ENCODE measurements at regions not wholly inside any gene's neighbourhood (a gene's known extent, or its start where the extent isn't known, plus 50 kb on each side); places are given as distances from the start of the nearest gene placed in this dataset.

DNA sequence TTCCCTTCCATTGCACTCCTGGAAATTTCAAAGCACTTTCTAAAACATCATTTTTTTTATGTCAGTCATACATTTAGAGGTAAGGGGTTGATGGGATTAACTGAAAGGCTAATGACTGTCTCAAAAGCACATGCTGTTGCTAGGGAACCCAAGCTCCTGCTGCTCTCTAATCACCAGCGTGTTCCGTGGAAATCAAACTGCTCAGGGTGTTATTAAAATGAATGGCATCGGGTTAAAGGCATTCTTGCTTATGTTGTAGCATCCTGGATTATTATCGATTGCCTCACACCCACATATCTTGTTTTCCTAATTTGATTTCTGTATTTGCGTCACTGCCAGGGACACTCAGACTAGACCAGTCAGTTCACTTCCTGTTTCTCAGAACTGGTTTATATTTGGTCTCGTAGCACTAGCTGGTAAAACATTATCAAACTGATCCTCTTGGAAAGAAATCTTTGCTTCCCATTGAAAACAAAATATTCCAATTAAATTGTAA is 216.5 kb upstream of the MKLN1 start:
- DNase-seq, result peak; percentile 44 to 50

DNA sequence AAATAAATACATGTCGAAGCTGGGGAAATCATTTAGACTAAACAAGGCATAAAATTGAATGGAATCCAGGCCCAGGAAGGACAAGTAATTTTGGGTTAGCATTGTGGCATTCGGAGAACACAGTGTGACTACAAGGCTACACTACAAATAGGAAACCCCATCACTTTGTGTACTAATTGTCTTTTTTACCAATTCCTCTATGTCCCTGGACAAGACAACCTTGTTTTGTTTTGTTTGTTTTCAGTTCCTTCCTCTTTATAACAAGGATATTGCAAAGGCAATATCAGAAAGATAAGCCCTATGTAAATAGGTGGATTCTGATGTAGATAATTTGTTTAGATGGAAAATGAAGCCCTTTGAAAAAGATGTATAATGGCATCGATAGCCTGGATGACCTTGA is 215.9 kb upstream of the MKLN1 start:
- no peak for DNase-seq

DNA sequence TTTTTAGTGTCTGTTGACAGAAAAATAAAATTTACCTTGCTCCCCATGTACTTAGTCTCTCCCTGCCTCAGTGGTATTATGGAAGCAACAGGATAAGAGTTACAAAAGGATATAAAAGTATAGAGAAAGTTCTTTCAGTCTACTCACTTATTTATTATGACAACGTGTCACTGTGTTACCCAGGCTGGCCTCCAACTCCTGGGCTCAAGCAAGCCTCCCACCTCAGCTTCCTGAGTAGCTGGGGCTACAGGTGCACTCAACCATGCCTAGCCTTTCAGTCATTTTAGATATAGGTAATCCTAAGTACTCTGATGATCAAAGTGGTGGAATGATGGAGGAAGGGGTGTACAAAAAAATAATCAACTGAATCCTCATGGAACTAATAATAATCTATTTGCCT is 215.2 kb upstream of the MKLN1 start:
- no peak for DNase-seq

DNA sequence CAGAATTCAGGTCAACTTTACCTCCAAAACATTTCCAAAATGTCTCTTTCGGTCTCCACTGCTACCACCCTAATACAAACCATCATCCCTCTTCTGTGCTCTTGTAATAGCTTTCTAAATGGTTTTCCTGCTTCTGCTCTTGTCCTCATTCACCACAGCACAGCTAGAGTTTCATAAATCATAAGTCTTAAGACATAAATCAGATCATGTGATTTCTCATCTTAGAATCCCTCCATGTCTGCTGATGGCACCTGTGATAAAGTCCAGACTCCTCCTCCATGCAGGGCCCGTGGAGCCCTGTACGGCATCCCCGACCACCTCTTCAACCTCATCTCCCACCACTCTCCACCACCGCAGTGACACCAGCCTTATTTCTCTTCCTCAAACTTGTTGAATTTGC is 212.3 kb upstream of the MKLN1 start:
- no peak for DNase-seq

DNA sequence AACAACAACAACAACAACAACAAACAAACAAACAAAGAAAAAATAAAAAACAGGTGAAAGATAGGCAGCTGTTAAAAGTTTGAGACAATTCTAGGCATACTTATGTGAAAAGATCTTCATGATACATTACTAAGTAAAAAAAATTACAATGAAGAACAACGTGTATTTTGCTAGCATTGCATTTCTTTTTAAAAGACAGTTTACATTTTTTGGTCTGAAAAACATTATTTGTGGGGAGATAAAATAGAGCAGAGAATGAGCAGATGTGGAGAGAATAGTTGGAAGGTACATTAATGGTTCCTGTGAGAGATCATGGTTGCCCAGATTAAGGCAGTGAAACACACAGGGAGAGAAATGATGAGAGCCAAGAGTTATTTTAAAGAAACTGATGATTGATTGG is 210.2 kb upstream of the MKLN1 start:
- DNase-seq, result no peak

DNA sequence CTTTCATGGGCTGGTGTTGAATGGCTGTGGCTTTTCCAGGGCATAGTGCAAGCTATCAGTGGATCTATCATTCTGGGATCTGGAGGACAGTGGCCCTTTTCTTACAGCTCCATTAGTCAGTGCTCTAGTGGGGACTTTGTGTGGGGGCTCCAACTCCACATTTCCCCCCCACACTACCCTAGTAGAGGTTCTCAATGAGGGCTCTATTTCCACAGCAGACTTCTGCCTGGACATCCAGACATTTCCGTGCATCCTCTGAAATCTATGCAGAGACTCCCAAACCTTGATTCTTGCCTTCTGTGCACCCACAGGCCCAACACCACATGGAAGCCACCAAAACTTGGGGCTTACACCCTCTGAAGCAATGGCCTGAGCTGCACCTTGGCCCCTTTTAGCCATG is 208.3 kb upstream of the MKLN1 start:
- no peak for DNase-seq

DNA sequence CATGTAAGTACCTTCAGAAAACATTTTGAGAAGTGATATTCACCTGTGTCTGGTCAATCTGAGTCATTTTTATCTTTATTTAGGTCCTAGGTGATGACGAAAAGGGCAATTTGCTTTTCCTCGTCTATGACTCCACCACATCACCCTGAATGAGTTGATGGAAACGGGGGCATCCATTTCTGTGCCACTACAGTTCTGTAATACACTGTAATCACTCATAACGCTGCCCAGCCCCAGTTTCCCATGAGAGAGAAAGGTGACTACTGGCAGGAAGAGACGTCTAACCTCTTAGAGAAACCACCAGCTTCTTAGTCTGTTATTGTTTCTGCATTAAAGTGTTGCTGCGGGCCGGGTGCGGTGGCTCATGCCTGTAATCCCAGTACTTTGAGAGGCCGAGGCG is 205.3 kb upstream of the MKLN1 start:
- no peak for DNase-seq

DNA sequence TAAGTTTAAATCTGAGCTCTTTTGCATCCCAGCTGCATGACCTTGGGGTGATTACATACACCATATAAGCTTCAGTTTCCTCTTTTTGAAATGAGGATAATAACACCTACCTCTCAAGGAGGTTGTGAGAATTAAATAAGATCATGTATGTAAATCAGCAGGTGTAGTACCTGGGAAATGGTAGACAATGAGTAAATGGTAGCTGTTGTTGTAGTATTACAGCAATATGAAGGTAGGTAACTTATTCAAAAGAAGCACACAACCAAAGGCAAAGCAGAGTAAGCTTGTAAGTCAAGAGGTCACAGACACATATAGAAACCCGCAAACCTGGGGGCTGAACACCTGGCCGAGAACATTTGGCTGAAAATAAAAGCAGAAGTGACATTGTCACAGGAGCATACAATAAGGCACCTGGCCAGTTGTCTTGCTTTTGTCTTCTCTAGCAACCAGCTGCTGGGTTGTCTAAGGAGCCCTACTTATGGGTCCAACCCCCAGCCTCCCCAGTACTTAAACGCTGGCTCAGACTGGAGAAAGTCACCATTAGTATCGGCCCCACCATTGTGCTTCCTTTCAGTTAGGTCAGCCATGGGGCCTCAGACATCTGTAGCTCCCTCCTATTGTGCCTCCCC is 203.6 kb upstream of the MKLN1 start:
- no peak for DNase-seq

DNA sequence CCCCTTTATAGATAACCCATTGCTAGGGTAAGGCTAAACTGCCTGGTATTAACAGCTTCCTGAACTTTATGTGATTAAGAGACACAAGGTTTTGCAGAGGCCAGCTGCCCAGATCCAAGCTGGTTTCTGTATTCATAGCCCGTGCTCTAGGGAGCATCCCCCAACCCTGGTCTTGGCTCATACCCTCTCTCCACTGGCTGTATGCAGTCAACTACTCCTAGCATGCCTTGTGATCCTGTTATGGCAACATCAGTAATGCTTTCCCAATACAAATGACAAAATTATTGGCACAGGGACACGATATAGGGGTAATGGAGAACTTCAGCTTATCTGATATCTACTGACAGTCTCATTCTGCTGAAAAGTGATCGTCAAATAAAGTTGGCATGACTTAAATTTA is 202.8 kb upstream of the MKLN1 start:
- no peak for DNase-seq

DNA sequence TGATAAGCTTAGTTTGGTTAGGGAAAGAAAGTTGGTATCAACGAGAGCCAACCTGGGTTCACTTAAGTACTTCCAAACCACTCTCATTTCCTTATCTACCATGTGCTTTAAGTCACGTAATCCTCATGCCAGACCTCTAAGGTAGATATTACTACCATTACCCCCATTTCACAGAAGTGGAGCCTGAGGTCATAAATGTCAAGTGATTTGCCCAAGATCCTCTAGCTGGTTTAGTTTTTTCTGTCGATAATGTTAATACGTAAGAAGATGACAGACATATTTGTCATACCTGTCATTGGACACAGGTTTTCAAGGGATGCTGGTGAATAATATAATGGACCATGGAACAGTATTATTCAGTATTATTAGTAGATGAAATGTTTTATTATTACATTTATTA is 197.4 kb upstream of the MKLN1 start:
- DNase-seq, result no peak

DNA sequence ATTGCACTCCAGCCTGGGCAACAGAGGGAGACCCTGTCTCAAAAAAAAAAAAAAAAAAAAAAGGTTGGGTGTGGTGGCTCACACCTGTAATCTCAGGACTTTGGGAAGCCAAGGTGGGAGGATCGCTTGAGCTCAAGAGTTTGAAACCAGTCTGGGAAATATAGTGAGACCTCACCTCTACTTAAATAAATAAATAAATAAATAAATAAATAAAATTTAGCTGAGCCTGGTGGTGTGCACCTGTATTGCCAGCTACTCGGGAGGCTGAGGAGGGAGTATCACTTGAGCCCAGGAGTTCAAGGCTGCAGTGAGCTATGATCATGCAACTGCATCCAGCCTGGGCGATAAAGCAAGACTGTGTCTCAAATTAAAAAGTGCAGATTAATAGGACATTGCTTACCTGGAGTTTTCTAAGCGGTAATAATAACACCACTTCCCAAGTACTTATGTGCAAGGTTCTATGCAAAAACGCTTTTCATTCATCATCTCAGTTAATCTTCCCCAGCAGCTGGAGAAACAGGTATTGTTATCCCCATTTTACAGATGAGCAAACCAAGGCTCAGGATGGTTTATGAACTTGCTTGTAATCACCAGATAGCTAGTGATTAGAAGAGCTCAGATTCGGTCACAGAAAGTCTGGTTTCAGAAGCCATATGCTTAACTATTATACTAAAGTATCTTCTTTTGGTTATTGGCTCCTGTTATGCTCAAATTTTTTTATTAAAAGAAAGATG is 196.5 kb upstream of the MKLN1 start:
- no peak for DNase-seq

DNA sequence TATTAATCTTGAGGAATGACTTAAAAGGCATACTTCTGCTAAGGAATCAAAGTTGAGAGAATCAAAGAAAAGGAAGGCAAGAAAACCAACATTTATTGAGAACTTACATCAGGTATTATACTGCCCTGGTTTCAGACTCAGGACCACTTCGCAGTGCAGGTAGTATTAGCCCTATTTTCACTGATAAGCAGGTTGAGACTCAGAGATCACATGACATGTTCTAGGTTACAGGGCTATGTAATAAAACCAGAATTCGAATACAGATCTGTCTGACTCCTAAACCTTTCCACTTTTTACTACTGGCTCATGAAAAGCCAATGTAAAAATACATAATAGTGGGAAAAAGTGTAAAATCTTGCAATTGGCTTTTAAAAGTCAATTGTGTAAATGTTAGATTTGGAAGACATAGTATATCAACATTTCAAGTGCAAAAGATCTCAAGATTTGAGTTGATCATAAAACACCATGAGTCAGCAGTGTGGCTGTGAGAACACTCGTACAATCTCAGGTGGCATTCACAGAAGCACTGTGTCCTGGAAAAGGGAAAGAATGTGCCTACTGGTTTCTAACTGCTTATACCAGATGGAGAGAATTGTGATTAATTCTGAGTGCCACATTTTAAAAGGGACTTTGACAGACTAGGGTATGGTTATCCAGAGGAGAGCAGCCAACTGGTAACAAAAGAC is 195.8 kb upstream of the MKLN1 start:
- no peak for DNase-seq

DNA sequence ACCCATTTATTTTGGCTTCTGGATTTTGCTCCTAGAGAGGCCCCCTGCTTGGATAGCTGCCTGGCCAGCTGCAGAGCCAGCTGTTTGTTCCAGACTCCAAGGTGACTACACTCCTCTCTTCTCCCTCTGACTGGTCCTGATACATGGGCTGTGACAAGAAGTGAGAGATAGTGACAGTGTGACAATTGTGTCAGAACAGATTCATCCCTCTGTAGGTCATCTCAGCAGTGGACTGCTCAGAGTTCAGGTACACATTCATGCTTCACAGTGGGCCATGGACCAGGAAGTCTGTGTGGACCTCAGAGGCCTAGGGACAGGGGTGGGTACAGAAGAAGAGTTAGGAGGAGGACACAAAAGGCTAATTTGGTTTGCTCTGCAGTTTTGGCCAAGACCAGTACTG is 188.2 kb upstream of the MKLN1 start:
- DNase-seq, result no peak

DNA sequence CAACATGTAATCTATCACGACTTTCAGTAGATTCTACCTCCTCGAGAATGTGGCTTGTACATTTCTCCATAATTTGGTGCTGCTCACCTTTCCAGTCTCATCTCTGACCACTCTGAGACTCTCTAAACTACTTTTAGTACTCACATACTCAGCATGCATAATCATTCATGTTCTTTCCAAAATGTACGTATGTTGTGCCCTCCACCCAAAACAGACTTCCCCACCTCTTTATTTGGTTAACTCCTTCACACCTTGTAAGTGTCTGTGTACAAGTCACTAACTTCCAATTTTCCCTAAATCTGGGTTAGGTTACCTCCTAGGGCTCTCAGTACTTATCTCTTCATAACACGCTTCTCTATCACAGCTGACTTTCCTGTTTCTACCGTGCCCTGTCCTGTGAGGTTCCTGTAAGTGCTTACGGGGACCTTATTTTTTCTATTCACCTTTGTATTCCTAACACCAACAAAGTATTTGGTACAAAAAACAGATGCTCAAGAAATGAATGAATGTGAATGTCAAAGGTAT is 186.2 kb upstream of the MKLN1 start:
- no peak for DNase-seq

DNA sequence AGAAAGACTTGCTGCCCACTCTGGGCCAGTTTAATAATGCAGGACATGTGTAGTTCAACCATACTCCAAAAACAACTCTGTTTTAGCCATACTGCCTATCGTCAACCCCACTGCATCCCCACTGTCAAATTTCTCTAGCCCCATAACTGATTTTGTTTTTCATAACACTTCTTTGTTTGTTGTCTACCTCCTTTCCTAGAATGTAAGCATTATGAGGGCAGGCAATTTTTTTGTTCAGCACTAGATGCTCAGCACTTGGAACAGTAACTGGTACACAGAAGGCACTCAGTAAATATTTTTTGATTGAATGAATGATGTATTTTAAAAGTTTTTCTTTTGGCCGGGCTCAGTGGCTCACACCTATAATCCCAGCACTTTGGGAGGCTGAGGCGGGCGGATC is 183.8 kb upstream of the MKLN1 start:
- DNase-seq, result no peak

DNA sequence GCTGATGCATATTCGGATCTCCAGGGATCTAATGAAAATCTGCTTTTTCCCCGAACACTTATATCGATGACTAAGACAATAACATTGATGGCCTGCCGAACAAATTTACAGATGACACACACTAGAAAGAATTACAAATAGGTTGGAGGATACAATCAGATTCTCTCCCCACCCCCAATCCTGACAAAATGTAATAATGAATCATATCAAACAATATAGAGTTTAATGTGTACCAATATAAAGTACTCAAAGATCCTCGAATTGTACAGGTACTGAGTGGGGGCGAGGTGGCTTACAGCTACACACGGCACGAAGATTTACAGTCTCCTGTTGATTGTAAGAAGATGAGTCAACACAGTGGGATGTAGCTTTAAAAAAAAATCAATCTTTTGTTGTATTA is 182.7 kb upstream of the MKLN1 start:
- DNase-seq, result no peak

DNA sequence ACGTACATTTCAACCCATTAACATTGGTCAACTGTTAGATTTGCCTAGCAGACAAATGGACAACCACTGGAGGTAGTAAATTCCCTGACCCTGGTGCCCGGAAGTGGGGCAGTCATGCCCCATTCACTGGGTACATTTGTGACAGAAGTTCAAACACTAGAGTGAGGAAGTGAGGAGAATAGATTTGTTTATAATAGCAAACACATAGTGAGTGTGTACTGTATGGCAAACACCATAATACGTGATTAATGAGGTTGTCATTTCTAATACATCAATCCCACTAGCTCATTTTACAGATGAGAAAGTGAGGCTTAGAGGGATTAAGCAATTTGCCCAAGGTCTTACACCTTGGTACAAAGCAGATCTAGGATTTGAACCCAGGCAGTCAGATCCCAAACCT is 181.9 kb upstream of the MKLN1 start:
- DNase-seq, result peak; percentile 17 to 27

DNA sequence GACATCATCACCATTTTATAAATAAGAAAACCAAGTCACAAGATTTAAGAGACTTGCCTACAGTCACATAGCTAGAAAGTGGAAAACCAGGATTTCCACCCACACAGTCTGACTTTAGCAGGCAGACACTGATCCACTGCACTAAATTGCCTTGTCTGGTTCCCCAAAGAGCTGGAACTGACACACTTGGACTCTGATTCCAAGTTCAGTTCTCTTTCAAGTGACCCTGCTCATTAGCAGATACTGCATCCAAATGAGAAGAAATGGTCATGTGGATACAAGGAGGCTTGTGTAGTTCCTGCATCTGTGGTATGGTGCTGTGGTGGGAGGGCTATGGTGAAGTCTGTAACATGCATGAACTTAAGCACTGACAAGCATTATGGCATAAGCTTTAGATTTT is 180.1 kb upstream of the MKLN1 start:
- DNase-seq, result no peak

DNA sequence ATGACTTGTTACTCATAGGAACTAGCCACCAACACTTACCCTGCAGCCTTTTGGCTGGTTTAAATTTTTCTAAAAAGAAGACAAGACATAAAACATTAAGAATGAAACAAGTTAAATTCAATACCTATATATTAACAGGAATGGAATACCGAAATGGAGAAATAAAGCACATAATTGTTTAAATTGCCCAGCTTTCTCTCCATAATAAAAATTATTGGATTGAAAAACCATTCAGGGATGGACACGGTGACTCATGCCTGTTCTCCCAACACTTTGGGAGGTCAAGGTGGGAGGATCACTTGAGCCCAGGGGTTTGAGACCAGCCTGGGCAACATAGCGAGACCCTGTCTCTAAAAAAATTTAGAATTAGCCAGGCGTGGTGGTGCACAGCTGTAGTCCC is 179.4 kb upstream of the MKLN1 start:
- DNase-seq, result no peak

DNA sequence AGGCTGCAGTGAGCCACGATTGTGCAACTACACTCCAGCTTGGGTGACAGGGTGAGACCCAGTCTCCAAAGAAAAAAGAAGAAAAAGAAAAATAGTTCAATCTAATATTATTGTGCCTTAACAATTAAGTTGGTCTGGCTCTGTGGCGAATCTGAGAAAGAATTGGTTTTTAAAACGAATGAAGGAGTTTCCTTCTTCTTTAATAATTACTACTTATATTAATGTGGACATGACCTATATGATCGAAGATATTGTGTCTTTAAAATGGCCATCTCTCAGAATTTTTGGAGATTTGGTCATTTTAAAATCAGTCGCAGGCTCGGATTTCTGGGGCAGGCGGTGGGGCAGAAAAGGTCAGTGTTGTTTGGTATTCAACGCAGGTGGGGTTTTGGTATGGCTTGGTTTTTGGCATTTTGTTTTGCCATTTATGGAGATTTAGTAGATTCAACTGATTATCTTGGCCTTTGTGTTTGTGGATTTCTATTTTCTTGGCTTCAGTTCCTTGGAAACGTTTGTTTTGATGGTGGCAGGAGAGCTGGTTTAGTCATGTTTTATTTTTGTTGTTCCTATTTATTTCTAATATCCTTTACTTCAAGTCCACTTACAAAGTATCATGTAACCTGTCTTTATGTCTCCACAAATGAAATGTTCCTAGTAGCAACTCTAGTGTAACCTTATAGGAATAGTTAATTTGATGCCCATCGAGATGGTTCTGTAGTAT is 178.8 kb upstream of the MKLN1 start:
- DNase-seq, result no peak

DNA sequence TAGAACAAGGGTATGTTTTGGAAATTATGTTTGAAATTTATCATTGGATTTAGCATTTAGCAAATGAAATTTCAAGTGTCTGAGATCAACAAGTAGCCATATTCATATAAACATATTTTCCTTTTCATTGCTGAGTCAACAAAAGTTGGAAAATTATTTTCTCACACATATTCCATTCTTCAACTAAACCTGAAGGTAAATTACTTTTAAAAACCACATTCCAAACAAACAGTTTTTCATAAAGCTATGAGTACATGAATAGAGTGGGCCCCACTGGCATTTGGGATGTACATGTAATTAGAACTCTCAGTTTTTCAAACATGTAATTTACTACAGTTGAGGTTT is 178.3 kb upstream of the MKLN1 start:
- DNase-seq, result no peak

DNA sequence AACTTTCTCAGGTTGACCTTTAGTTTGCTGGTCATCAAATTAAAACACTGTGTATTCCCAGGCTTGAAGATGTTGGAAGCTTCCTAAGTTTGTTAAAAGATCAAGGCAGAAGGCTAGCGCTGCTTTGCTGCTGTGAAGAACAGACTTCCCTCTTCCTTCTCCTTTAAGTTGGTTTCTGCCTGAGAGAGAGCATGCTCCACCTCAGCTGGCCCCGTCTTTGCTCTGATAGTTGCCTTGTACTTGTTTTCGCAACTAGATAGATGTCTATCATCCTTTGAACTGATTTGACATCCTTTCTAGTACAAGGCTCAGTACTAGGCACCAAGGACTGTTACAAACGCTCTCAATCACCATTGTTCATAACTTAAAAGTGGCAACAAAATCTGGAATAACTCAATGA is 177.8 kb upstream of the MKLN1 start:
- no peak for DNase-seq

DNA sequence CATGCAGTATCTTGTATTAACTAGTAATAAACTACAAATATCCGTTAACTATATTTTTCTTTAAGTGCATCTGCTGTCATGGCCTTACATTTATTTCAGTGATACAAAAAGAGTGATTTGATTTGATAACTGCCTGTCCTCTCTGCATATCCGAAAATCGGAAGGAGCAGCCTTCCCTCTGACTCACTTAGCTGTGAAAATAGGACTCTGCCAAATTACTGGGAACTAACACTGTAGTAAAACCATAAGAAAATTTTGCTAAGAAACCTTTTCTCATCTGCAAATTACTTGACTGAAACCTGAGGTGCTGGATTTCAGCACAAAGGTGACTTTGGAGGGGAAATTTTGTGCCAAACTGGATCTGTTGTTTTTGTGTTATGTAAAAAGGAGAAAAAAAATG is 176.6 kb upstream of the MKLN1 start:
- DNase-seq, result no peak

DNA sequence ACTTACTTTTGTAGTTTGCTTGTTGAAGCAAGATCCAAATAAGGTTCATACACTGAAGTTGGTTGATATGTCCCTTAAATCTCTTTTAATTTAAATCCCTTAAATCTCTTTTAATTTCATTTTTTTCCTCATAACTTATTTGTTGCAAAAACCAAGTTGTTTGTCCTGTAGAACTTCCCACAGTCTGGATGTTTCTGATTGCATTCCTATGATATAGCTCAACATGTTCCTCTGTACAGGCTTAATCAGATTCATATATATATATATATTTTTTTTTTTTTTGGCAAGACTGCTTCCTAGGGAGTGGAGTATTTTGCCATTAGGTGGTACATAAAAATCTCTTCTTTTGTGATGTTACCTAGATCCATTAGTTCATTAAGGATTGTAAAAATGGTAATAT is 174.9 kb upstream of the MKLN1 start:
- no peak for DNase-seq

Data from SHP77 (cell line).